Upper lobe of left lung (tissue), 6 donors: ENCODE measurements at regions not wholly inside any gene's neighbourhood (a gene's known extent, or its start where the extent isn't known, plus 50 kb on each side); places are given as distances from the start of the nearest gene placed in this dataset.

Experiments
- ATAC-seq, 2 donors: fragments of 200-7000 bp; cut with Tn5 transposase; one replicate each; pipeline ENCODE4 v1.9.1; 2022; ENCODE audit warnings: mild to moderate bottlenecking in 2 of 2, moderate library complexity in 2 of 2; ENCODE audit not compliant: low FRiP score in 2 of 2
- DNase-seq, 2 donors: peaks; one replicate each; pipeline ENCODE4 v3.0.0-alpha.2; 2019 to 2020
- H3K27ac ChIP-seq, 4 donors: fragments of 200-600 bp; sonication (generic); one replicate each; pipeline ENCODE4 v1.5.1; 2016 to 2019
- H3K27me3 ChIP-seq, 4 donors: fragments of 200-600 bp; sonication (generic); one replicate each; pipeline ENCODE4 v1.5.1; 2017 to 2019
- H3K36me3 ChIP-seq, 4 donors: fragments of 200-600 bp; sonication (generic); one replicate each; pipeline ENCODE4 v1.5.1; 2016 to 2019
- H3K4me1 ChIP-seq, 4 donors: fragments of 200-600 bp; sonication (generic); one replicate each; pipeline ENCODE4 v1.5.1; 2018 to 2019
- H3K4me3 ChIP-seq, 4 donors: fragments of 200-600 bp; sonication (generic); one replicate each; pipeline ENCODE4 v1.5.1; 2017 to 2019; ENCODE audit warnings: mild to moderate bottlenecking in 2 of 4, moderate library complexity in 1 of 4
- H3K9me3 ChIP-seq, 4 donors: fragments of 200-600 bp; sonication (generic); one replicate each; pipeline ENCODE4 v1.5.1; 2018 to 2019
- EP300 ChIP-seq, 4 donors: sonication (generic); formaldehyde crosslinking; IDR thresholded peaks; one replicate each; pipeline ENCODE4 v1.5.1; 2017; ENCODE audit warnings: antibody characterized with exemption in 4 of 4, control low read depth in 2 of 4
- POLR2A ChIP-seq, 4 donors: fragments of 450-650 bp; IDR thresholded peaks; one replicate each; pipeline ENCODE4 v1.5.1; 2016 to 2017; ENCODE audit warnings: antibody characterized with exemption in 4 of 4, mild to moderate bottlenecking in 2 of 4
- POLR2AphosphoS5 ChIP-seq, 2 donors: sonication (generic); formaldehyde crosslinking; IDR thresholded peaks; one replicate each; pipeline ENCODE4 v1.5.1; 2017; ENCODE audit warnings: antibody characterized with exemption in 2 of 2
- WGBS, 2 donors: methylation state at CpG; one replicate each; pipeline ENCODE4 v1.1.5; 2017 to 2018; 5-methylcytosine and 5-hydroxymethylcytosine counted together
- TF ChIP-seq, protein P1 (sequence below), 6 experiments: fragments of 450-650 bp in 4 of 6; fragments of 200-600 bp in 2 of 6; sonication (generic) in 2 of 6; IDR thresholded peaks; one replicate each; pipeline ENCODE4 v1.5.1; 2016 to 2019; ENCODE audit warnings: antibody characterized with exemption in 6 of 6
- donor health status: DM: no; HTN: no; CAD: no; lungs with moderate emphysema.
- donor health status: DM: no; HTN: yes; CAD: no; lungs with severe emphysema.

DNA sequence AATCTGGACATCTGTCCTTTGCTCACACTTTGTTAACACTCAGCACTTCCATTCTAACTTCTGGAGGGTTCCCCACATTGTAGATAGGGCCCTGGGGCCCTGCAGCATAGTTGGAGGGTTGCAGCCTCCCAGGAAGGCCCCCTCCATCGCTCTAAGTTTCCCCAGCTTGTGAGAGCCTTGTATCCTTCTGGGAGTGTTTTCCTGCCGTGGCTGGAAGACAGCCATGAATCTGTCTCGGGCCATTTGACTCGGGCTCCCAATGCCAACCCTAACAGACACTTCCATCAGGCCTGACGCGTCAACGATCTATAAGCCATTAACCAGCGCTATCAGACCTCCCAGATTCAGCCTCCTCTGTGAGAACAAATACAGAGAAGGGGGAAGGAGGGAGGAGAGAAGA, 263.7 kb upstream of the RPL38 start:
- Histone ChIP-seq H3K4me3 (no peak overlapping the region), H3K36me3 (no peaks in the 10 kb centered on the region), H3K9me3 (no peaks in the 10 kb centered on the region), H3K27ac (no peak overlapping the region), H3K27me3 (no peaks in the 10 kb centered on the region), H3K4me1 (no peaks in the 10 kb centered on the region)
- ATAC-seq (no peak), DNase-seq (no peak)
- WGBS, 2 donors = 58 to 64% methylated on average over 8 of the region's 8 CpGs
- TF ChIP-seq POLR2A (IDR thresholded peaks at IDR 0.05) (no peak), POLR2AphosphoS5 (IDR thresholded peaks at IDR 0.05) (no peak), EP300 (IDR thresholded peaks at IDR 0.05) (no peak)
- TF ChIP-seq, protein P1, sequence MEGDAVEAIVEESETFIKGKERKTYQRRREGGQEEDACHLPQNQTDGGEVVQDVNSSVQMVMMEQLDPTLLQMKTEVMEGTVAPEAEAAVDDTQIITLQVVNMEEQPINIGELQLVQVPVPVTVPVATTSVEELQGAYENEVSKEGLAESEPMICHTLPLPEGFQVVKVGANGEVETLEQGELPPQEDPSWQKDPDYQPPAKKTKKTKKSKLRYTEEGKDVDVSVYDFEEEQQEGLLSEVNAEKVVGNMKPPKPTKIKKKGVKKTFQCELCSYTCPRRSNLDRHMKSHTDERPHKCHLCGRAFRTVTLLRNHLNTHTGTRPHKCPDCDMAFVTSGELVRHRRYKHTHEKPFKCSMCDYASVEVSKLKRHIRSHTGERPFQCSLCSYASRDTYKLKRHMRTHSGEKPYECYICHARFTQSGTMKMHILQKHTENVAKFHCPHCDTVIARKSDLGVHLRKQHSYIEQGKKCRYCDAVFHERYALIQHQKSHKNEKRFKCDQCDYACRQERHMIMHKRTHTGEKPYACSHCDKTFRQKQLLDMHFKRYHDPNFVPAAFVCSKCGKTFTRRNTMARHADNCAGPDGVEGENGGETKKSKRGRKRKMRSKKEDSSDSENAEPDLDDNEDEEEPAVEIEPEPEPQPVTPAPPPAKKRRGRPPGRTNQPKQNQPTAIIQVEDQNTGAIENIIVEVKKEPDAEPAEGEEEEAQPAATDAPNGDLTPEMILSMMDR (IDR thresholded peaks at IDR 0.05) = no peak

DNA sequence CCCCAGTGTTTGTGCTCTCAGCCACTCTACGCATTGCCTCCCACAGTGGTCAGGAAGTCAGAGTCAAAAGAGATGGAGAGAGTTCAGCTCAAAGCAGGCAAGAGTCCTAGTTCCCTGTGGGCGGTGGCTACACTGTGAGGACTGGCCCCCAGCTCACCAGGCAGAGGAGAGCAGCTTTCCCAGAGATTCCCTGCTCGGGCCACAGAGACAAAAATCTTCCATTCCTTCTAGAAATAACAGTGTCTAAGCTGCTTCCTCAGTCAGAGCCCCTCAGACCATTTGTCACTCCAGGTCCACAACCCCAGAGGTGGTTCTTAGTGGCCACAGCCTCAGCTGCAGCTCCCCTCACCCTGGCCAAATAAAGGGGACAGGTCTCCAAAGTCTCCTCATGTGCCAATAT, 263.0 kb upstream of the RPL38 start:
- DNase-seq (no peak), ATAC-seq (no peak)
- TF ChIP-seq POLR2A (IDR thresholded peaks at IDR 0.05) = no peak
- TF ChIP-seq POLR2AphosphoS5 (IDR thresholded peaks at IDR 0.05) = no peak
- TF ChIP-seq, protein P1 (IDR thresholded peaks at IDR 0.05) = no peak
- no peak for TF ChIP-seq EP300 (IDR thresholded peaks at IDR 0.05)
- Histone ChIP-seq H3K9me3 (no peaks in the 10 kb centered on the region), H3K36me3 (no peaks in the 10 kb centered on the region), H3K27ac (no peak overlapping the region), H3K27me3 (no peaks in the 10 kb centered on the region), H3K4me3 (no peak overlapping the region), H3K4me1 (no peaks in the 10 kb centered on the region)
- 57 to 81% methylated on average over 2 to 3 of the region's 3 CpGs for WGBS, 2 donors

DNA sequence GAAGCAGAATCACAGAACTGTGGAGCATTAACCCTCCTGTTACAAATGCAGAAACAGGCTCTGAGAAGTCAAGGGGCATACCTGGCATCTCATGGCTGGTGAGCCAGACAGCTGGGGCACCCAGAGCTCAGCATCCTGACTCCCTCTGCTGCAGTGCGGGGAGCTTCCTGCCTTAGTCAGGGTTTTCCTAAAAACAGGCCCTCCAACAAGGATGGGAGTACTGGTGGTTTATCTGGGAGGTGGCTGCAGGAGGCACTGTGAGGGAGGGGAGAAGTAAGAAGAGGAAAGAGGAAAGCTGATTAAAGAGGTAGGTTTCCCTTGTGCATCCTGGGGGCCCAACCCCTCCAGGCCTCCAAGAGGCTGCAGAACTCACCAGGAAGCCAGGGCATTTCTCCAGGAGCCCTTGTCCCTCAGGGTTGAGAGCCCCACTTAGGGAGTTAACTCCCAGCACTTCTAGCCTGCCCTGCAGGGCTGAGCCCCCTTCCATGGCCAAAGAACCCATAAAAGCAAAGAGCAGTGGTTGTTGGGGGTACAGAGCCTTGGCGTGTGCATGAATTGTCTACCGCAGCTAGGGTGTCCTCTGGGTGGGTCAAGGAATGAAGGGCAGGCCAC, 261.5 kb upstream of the RPL38 start:
- WGBS, 2 donors = 73 to 100% methylated on average over 1 to 3 of the region's 3 CpGs
- Histone ChIP-seq H3K27me3 (no peaks in the 10 kb centered on the region), H3K4me3 (no peak overlapping the region)

DNA sequence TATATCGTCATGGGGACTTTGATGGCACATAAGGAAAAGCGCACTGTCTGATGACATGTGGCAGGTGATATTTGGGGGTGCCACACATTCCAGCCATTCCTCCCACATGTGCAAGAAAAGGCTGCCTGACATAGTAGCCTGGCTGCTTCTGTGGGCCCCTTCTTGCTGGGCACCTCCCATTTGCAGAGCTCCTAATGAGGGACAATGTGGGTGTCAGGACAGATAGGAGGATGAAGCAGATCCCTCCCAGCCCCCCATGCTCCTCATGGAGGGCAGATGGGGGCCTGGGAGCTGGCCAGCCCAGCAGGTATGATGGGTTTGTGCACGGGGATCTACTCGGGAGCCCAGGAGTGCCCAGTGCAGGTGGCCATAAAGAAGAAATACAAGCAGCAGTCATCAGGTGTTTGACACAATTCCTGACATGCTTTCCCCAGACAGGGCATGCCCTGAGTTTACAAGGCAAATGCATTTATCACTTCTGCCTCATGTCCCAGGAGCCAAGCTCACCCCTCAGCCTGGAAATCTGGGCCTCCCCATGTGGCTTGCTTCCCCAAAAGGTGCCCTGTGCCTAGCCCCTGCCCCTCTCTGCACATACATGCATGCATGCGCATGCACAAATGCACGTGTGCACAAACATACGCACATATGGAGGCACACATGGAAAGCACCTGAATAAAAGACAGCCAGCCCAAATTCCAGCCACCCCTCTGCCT, 260.6 kb upstream of the RPL38 start:
- Histone ChIP-seq H3K27me3 (no peaks in the 10 kb centered on the region), H3K4me3 (no peak overlapping the region), H3K36me3 (no peaks in the 10 kb centered on the region), H3K4me1 (no peaks in the 10 kb centered on the region), H3K9me3 (no peaks in the 10 kb centered on the region), H3K27ac (no peak overlapping the region)
- TF ChIP-seq POLR2A (IDR thresholded peaks at IDR 0.05) (no peak), POLR2AphosphoS5 (IDR thresholded peaks at IDR 0.05) (no peak), EP300 (IDR thresholded peaks at IDR 0.05) (no peak)
- TF ChIP-seq, protein P1 (IDR thresholded peaks at IDR 0.05) = no peak
- WGBS, 2 donors = 87 to 96% methylated on average over 5 to 7 of the region's 7 CpGs
- ATAC-seq (no peak), DNase-seq (no peak)

More for the DNA sequence above, 261.5 kb upstream of the RPL38 start:
- Histone ChIP-seq H3K9me3 (no peaks in the 10 kb centered on the region), H3K4me1 (no peaks in the 10 kb centered on the region), H3K36me3 (no peaks in the 10 kb centered on the region), H3K27ac (no peak overlapping the region)
- TF ChIP-seq EP300 (IDR thresholded peaks at IDR 0.05) = no peak
- TF ChIP-seq, protein P1 (IDR thresholded peaks at IDR 0.05) = no peak
- no peak for TF ChIP-seq POLR2AphosphoS5 (IDR thresholded peaks at IDR 0.05)
- no peak for TF ChIP-seq POLR2A (IDR thresholded peaks at IDR 0.05)
- ATAC-seq = no peak
- DNase-seq = no peak
